HepG2 (cell line): ENCODE measurements at regions not wholly inside any gene's neighbourhood (a gene's known extent, or its start where the extent isn't known, plus 50 kb on each side); places are given as distances from the start of the nearest gene placed in this dataset.

Experiments
- ATAC-seq: fragments of 200-7000 bp; cut with Tn5 transposase; 3 replicates; pipeline ENCODE4 v1.9.1; 2020; ENCODE audit warnings: mild to moderate bottlenecking, moderate library complexity
- BruUV-seq: library from RNA; stranded (reverse); fragments of 400-500 nt; replicated peaks from 2 replicates; lab custom pipeline; 2021; lab: Mats Ljungman, UMichigan
- CTCF ChIA-PET: fragments of 300-600 bp; formaldehyde crosslinking; extraction: SDS; loops from one replicate; lab custom pipeline; 2021; ENCODE audit warnings: low total read pairs, inconsistent platforms, low intra/inter-chr PET ratio; lab: Yijun Ruan, JAX
- POLR2A ChIA-PET: fragments of 350-600 bp; sonication (Branson Sonifier 250); formaldehyde crosslinking; loops from one replicate; lab custom pipeline; 2020; ENCODE audit warnings: antibody characterized with exemption, inconsistent platforms; lab: Yijun Ruan, JAX
- DNase-seq: peaks from one replicate; pipeline ENCODE4 v3.0.0-alpha.2; 2015; ENCODE audit warnings: low spot score
- FAIRE-seq: peaks from 3 replicates; lab custom pipeline; 2011; peaks lifted over from hg19 to GRCh38; lab: Jason Lieb, UNC
- H2AFZ ChIP-seq: one replicate; pipeline ENCODE4 v1.6.1; 2011; ENCODE audit warnings: low read length, inconsistent platforms
- H3K27ac ChIP-seq: fragments of 300-600 bp; 3 replicates; pipeline ENCODE4 v1.8.0; 2011; ENCODE audit warnings: mixed run types, mild to moderate bottlenecking, mixed read lengths, low read length, inconsistent platforms; ENCODE audit not compliant: insufficient read depth; ENCODE audit errors: extremely low read length
- H3K27me3 ChIP-seq, 2 experiments: fragments of 200-600 bp in 1 of 2; 2 replicates in 1 of 2; 3 replicates in 1 of 2; pipeline versions ENCODE4 v1.6.0 to v1.8.0; 2011; ENCODE audit warnings: low read length in 2 of 2, mild to moderate bottlenecking in 2 of 2, moderate library complexity in 2 of 2, inconsistent platforms in 1 of 2; ENCODE audit not compliant: insufficient read depth in 2 of 2, control insufficient read depth in 1 of 2
- H3K36me3 ChIP-seq, 2 experiments: fragments of 200-600 bp in 1 of 2; replicated peaks in 1 of 2; 2 replicates in 1 of 2; 3 replicates in 1 of 2; pipeline versions ENCODE4 v1.5.1 to v1.8.0; 2011; ENCODE audit warnings: low read length in 2 of 2, inconsistent platforms in 1 of 2; ENCODE audit not compliant: insufficient read depth in 2 of 2, control insufficient read depth in 1 of 2
- H3K4me1 ChIP-seq: 2 replicates; pipeline ENCODE4 v1.5.1; 2012; ENCODE audit warnings: low read length, inconsistent platforms; ENCODE audit not compliant: insufficient read depth
- H3K4me2 ChIP-seq: 2 replicates; pipeline ENCODE4 v1.6.0; 2011; ENCODE audit warnings: low read depth, low read length, inconsistent platforms
- H3K4me3 ChIP-seq, 3 experiments: fragments of 200-600 bp in 1 of 3; sonication (generic), shearing (Covaris generic) in 1 of 3; replicated peaks in 1 of 3; 2 replicates each; pipeline ENCODE4 v1.5.1; 2011 to 2016; ENCODE audit warnings: low read length in 3 of 3, inconsistent platforms in 2 of 3, low read depth in 2 of 3, mild to moderate bottlenecking in 2 of 3, control low read depth in 1 of 3, mixed read lengths in 1 of 3; ENCODE audit not compliant: insufficient read depth in 1 of 3
- H3K79me2 ChIP-seq: one replicate; pipeline ENCODE4 v1.6.1; 2011; ENCODE audit warnings: low read length, inconsistent platforms; ENCODE audit not compliant: insufficient read depth
- H3K9ac ChIP-seq: 2 replicates; pipeline ENCODE4 v1.6.0; 2011; ENCODE audit warnings: mild to moderate bottlenecking, low read depth, low read length, inconsistent platforms; ENCODE audit not compliant: insufficient read depth
- H3K9me3 ChIP-seq: 2 replicates; pipeline ENCODE4 v1.5.1; 2012; ENCODE audit warnings: mild to moderate bottlenecking, low read length
- H4K20me1 ChIP-seq: 2 replicates; pipeline ENCODE4 v1.6.0; 2011; ENCODE audit warnings: inconsistent platforms, mild to moderate bottlenecking, low read length, moderate library complexity; ENCODE audit not compliant: insufficient read depth
- CCAR2 ChIP-seq: fragments of 200-400 bp; formaldehyde crosslinking; optimal IDR thresholded peaks from 2 replicates; pipeline ENCODE3; 2018; ENCODE audit warnings: low read depth, mild to moderate bottlenecking, low read length, moderate library complexity
- HNF4G ChIP-seq, 2 experiments: sonication (generic) in 1 of 2; formaldehyde crosslinking in 1 of 2; IDR thresholded peaks; 2 replicates each; pipeline versions ENCODE4 v1.4.0 to v1.6.1; 2011 to 2020; ENCODE audit warnings: borderline replicate concordance in 2 of 2, low read depth in 2 of 2, mild to moderate bottlenecking in 2 of 2, low read length in 1 of 2, missing genetic modification reagents in 1 of 2, moderate library complexity in 1 of 2
- KDM3A ChIP-seq: IDR thresholded peaks from 2 replicates; pipeline ENCODE4 v1.6.1; 2018; ENCODE audit warnings: low read depth, missing compliant biosample characterization
- MAZ ChIP-seq, 2 experiments: sonication (generic) in 1 of 2; formaldehyde crosslinking in 1 of 2; IDR thresholded peaks; 2 replicates each; pipeline versions ENCODE4 v1.5.0 to v1.6.1; 2012 to 2020; ENCODE audit warnings: low read depth in 2 of 2, mild to moderate bottlenecking in 2 of 2, borderline replicate concordance in 1 of 2, improper control_type of control experiment in 1 of 2, low read length in 1 of 2, missing genetic modification reagents in 1 of 2, moderate library complexity in 1 of 2
- RAD51 ChIP-seq: fragments of 450-650 bp; IDR thresholded peaks from 2 replicates; pipeline ENCODE4 v1.6.1; 2016; ENCODE audit warnings: borderline replicate concordance
- RFX1 ChIP-seq: fragments of 450-650 bp; IDR thresholded peaks from 2 replicates; pipeline ENCODE4 v1.6.1; 2017
- RFX3 ChIP-seq: IDR thresholded peaks from 2 replicates; pipeline ENCODE4 v1.6.1; 2016; ENCODE audit warnings: missing biosample characterization, missing genetic modification reagents
- THAP11 ChIP-seq: IDR thresholded peaks from 2 replicates; pipeline ENCODE4 v1.6.1; 2016; ENCODE audit warnings: missing biosample characterization, missing genetic modification reagents
- THAP9 ChIP-seq: sonication (generic); formaldehyde crosslinking; IDR thresholded peaks from 2 replicates; pipeline ENCODE4; 2020; ENCODE audit warnings: missing genetic modification reagents, mild to moderate bottlenecking, borderline replicate concordance
- TOPORS ChIP-seq: sonication (generic); formaldehyde crosslinking; IDR thresholded peaks from 2 replicates; pipeline ENCODE4 v1.8.0; 2023; ENCODE audit warnings: mild to moderate bottlenecking, missing genetic modification reagents
- ZNF563 ChIP-seq: sonication (generic); formaldehyde crosslinking; IDR thresholded peaks from 2 replicates; pipeline ENCODE4 v1.8.0; 2022; ENCODE audit warnings: mild to moderate bottlenecking, moderate library complexity, missing genetic modification reagents
- WGBS: methylation state at CpG from one replicate; pipeline ENCODE4 v1.1.6; 2017; ENCODE audit warnings: low lambda C conversion rate; 5-methylcytosine and 5-hydroxymethylcytosine counted together
- in situ Hi-C: cut with HindIII; loops from 2 replicates; pipeline ENCODE4 v1.10.0; 2017; ENCODE audit warnings: low pct_unique_long_range_greater_than_20kb; ENCODE audit not compliant: extremely low pct_ligation_motif_present
- intact Hi-C: fragments of 100-400 bp; cut with micrococcal nuclease; formaldehyde crosslinking; loops from one replicate; pipeline ENCODE4 v1.10.0; 2022; ENCODE audit not compliant: unreplicated experiment

GRCh38 chr14:101704140-101704539 is 57.4 kb upstream of the PPP2R5C start:
- no peak overlapping the region for H3K9ac ChIP-seq
- H3K4me3 ChIP-seq, result no peak overlapping the region
- FAIRE-seq (no peak), DNase-seq (no peak), ATAC-seq (no peak)
- peak; percentile 36; the same call in 1 of the 2 replicates for TF ChIP-seq RFX1
- TF ChIP-seq RFX3 (CRISPR knock-in tag), result 0 out of 2 replicates have a peak, but pooled peaks have one; percentile 52
- TF ChIP-seq CCAR2, result no peak
- TF ChIP-seq HNF4G (IDR thresholded peaks at IDR 0.05; ENCODE audit: borderline replicate concordance, low read depth, low read length), result no peak
- TF ChIP-seq HNF4G (CRISPR knock-in tag; IDR thresholded peaks at IDR 0.05; ENCODE audit: borderline replicate concordance, low read depth), result no peak
- no peak for TF ChIP-seq THAP11 (CRISPR knock-in tag)
- POLR2A ChIA-PET, result no interaction called here
- H3K79me2 ChIP-seq, result no peaks in the 10 kb centered on the region
- no peaks in the 10 kb centered on the region for H4K20me1 ChIP-seq
- BruUV-seq, result no TSS peak
- no peaks in the 10 kb centered on the region for H3K27me3 ChIP-seq
- peaks cover 29% of the 10 kb centered on the region for H3K4me1 ChIP-seq
- 14% methylated on average over 3 of the region's 3 CpGs for WGBS
- H3K4me2 ChIP-seq, result no peak overlapping the region
- in situ Hi-C loops (loop anchor here (25.0 kb wide), 1 partner anchor 383 kb away; the partner anchor contains the start of gene HSP90AA1), intact Hi-C loops (no loop called here)
- no peaks in the 10 kb centered on the region for H3K9me3 ChIP-seq
- no peak overlapping the region for H2AFZ ChIP-seq
- H3K27ac ChIP-seq, result no peak overlapping the region
- H3K36me3 ChIP-seq, result no peaks in the 10 kb centered on the region
- CTCF ChIA-PET, result no interaction called here

- peak overlapping the region; percentile 20 for H3K27ac ChIP-seq
- intact Hi-C loops, result loop anchor here (5.0 kb wide), 2 partner anchors 241 to 391 kb away; no protein-coding TSS in a partner anchor
- no peak overlapping the region for H3K9ac ChIP-seq
- FAIRE-seq (no peak), DNase-seq (no peak), ATAC-seq (peak; percentile 6)
- H3K4me1 ChIP-seq, result peaks cover 47% of the 10 kb centered on the region
- H3K79me2 ChIP-seq, result no peaks in the 10 kb centered on the region
- H3K4me2 ChIP-seq, result peak overlapping the region; percentile 97; the same call in 1 of the 2 replicates
- WGBS, result 92% methylated on average over 21 of the region's 73 CpGs
- ChIA-PET CTCF (no interaction called here), POLR2A (interaction anchor here (1.7 to 2.2 kb wide), 3 partner anchors 26 to 243 kb away, joined by 7 to 9 read pairs (median 7); no protein-coding TSS in a partner anchor)
- no peaks in the 10 kb centered on the region for H4K20me1 ChIP-seq
- H3K27me3 ChIP-seq, result no peaks in the 10 kb centered on the region
- no peaks in the 10 kb centered on the region for H3K36me3 ChIP-seq
- H3K4me3 ChIP-seq, result peak overlapping the region in 1 of 3 experiments; percentile 67; a peak in 1 of 6 replicates
- H3K9me3 ChIP-seq, result no peaks in the 10 kb centered on the region
- H2AFZ ChIP-seq, result no peak overlapping the region
- BruUV-seq, result no TSS peak
- in situ Hi-C loops, result loop anchor here (25.0 kb wide), 1 partner anchor 381 kb away; the partner anchor contains the start of gene HSP90AA1
- TF ChIP-seq RAD51 (no peak), ZNF563 (peak; percentile 55; the same call in 1 of the 2 replicates), MAZ (IDR thresholded peaks at IDR 0.05; ENCODE audit: borderline replicate concordance, low read depth, low read length) (no peak), MAZ (CRISPR knock-in tag; IDR thresholded peaks at IDR 0.05; ENCODE audit: low read depth) (peak; percentile 15; the same call in 1 of the 2 replicates), THAP9 (CRISPR knock-in tag) (no peak), KDM3A (0 out of 2 replicates have a peak, but pooled peaks have one; percentile 15), TOPORS (0 out of 2 replicates have a peak, but pooled peaks have one; percentile 3)
These were observed 55.6 kb upstream of the PPP2R5C start for GRCh38 chr14:101705733-101706508.
